HepG2 (cell line): ENCODE measurements at regions not wholly inside any gene's neighbourhood (a gene's known extent, or its start where the extent isn't known, plus 50 kb on each side); places are given as distances from the start of the nearest gene placed in this dataset.
A peak's percentile ranks its signal among the peaks of the same experiment; 100 is the strongest.

Source experiments
- GABPA ChIP-seq, 2 experiments: IDR thresholded peaks; 2 replicates each; pipeline ENCODE4 v1.6.1; 2011 to 2016; ENCODE audit warnings: low read depth in 2 of 2, low read length in 1 of 2, missing biosample characterization in 1 of 2, missing genetic modification characterization in 1 of 2
- HMG20A ChIP-seq: IDR thresholded peaks from 2 replicates; pipeline ENCODE4 v1.6.1; 2016; ENCODE audit warnings: borderline replicate concordance
- HMGXB4 ChIP-seq, 2 experiments: sonication (generic) in 1 of 2; formaldehyde crosslinking in 1 of 2; IDR thresholded peaks; 2 replicates each; pipeline versions ENCODE4 v1.4.0 to v1.6.1; 2018 to 2020; ENCODE audit warnings: missing genetic modification reagents in 2 of 2, borderline replicate concordance in 1 of 2, low read depth in 1 of 2, mild to moderate bottlenecking in 1 of 2, missing biosample characterization in 1 of 2
- MIER2 ChIP-seq: IDR thresholded peaks from 2 replicates; pipeline ENCODE4 v1.6.1; 2016; ENCODE audit warnings: missing biosample characterization, missing genetic modification reagents
- PLRG1 ChIP-seq: fragments of 450-650 bp; conservative IDR thresholded peaks from 2 replicates; pipeline ENCODE4 v1.6.1; 2016
- PRPF4 ChIP-seq: fragments of 200-400 bp; formaldehyde crosslinking; IDR thresholded peaks from 2 replicates; pipeline ENCODE4 v1.6.1; 2016; ENCODE audit warnings: low read length, low read depth; ENCODE audit not compliant: poor library complexity, severe bottlenecking
- ZBTB40 ChIP-seq, 2 experiments: fragments of 450-650 bp in 1 of 2; sonication (generic) in 1 of 2; formaldehyde crosslinking in 1 of 2; IDR thresholded peaks; 2 replicates each; pipeline versions ENCODE4 v1.6.1 to v1.8.0; 2016 to 2022; ENCODE audit warnings: antibody characterized with exemption in 1 of 2, mild to moderate bottlenecking in 1 of 2, missing genetic modification reagents in 1 of 2
- ZNF205 ChIP-seq: IDR thresholded peaks from 2 replicates; pipeline ENCODE4 v1.6.1; 2018; ENCODE audit warnings: missing biosample characterization, missing genetic modification reagents
- ZNF296 ChIP-seq: sonication (generic); formaldehyde crosslinking; conservative IDR thresholded peaks from 2 replicates; pipeline ENCODE4 v1.5.0; 2020; ENCODE audit warnings: mild to moderate bottlenecking, missing genetic modification reagents
- ZNF350 ChIP-seq: sonication (generic); formaldehyde crosslinking; IDR thresholded peaks from 2 replicates; pipeline ENCODE4 v1.4.0; 2020; ENCODE audit warnings: mild to moderate bottlenecking, low read depth, missing genetic modification reagents, borderline replicate concordance
- ZNF460 ChIP-seq: sonication (generic); formaldehyde crosslinking; IDR thresholded peaks from 2 replicates; pipeline ENCODE4 v1.5.1; 2020; ENCODE audit warnings: missing genetic modification reagents, mild to moderate bottlenecking, borderline replicate concordance
- TF ChIP-seq, protein P1 (sequence below): sonication (generic); formaldehyde crosslinking; IDR thresholded peaks from 2 replicates; pipeline ENCODE4 v1.5.0; 2020; ENCODE audit warnings: mild to moderate bottlenecking, low read depth, missing genetic modification reagents, borderline replicate concordance
- TF ChIP-seq, protein P2 (sequence below): sonication (generic); formaldehyde crosslinking; IDR thresholded peaks from 2 replicates; pipeline ENCODE4 v1.4.0; 2020; ENCODE audit warnings: missing genetic modification reagents

GRCh38 chr6:28586962-28587745 is 61.5 kb downstream of the GPX5 start (continued):
- TF ChIP-seq ZBTB40 (IDR thresholded peaks at IDR 0.05): peak; percentile 78
- peak; percentile 93; the same call in 1 of the 2 replicates for TF ChIP-seq ZBTB40 (CRISPR knock-in tag; IDR thresholded peaks at IDR 0.05)
- TF ChIP-seq HMG20A (CRISPR knock-in tag): no peak
- TF ChIP-seq, protein P1, sequence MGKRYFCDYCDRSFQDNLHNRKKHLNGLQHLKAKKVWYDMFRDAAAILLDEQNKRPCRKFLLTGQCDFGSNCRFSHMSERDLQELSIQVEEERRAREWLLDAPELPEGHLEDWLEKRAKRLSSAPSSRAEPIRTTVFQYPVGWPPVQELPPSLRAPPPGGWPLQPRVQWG (CRISPR knock-in tag): no peak
- TF ChIP-seq HMGXB4 (CRISPR knock-in tag; IDR thresholded peaks at IDR 0.05; ENCODE audit: borderline replicate concordance in 1 of 2, low read depth in 1 of 2): peak; percentile 99
- TF ChIP-seq ZNF350 (CRISPR knock-in tag): peak; percentile 98
- TF ChIP-seq PLRG1: no peak
- peak; percentile 99 for TF ChIP-seq GABPA (IDR thresholded peaks at IDR 0.05; ENCODE audit: low read depth, low read length)
- peak; percentile 98 for TF ChIP-seq GABPA (CRISPR knock-in tag; IDR thresholded peaks at IDR 0.05; ENCODE audit: low read depth)
- TF ChIP-seq, protein P2, sequence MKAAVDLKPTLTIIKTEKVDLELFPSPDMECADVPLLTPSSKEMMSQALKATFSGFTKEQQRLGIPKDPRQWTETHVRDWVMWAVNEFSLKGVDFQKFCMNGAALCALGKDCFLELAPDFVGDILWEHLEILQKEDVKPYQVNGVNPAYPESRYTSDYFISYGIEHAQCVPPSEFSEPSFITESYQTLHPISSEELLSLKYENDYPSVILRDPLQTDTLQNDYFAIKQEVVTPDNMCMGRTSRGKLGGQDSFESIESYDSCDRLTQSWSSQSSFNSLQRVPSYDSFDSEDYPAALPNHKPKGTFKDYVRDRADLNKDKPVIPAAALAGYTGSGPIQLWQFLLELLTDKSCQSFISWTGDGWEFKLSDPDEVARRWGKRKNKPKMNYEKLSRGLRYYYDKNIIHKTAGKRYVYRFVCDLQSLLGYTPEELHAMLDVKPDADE: no peak
- TF ChIP-seq ZNF205 (CRISPR knock-in tag): no peak; the same call in 1 of the 2 replicates
- TF ChIP-seq PRPF4: no peak
- peak; percentile 34; the same call in 1 of the 2 replicates for TF ChIP-seq MIER2 (CRISPR knock-in tag)
- TF ChIP-seq ZNF460 (CRISPR knock-in tag): no peak; the same call in 1 of the 2 replicates
- TF ChIP-seq ZNF296 (CRISPR knock-in tag): no peak
